MM.1S (cell line): ENCODE measurements at regions not wholly inside any gene's neighbourhood (a gene's known extent, or its start where the extent isn't known, plus 50 kb on each side); places are given as distances from the start of the nearest gene placed in this dataset.

Experiments
- DNase-seq: peaks from one replicate; pipeline ENCODE4 v3.0.0-alpha.2; 2015
- H2AFZ ChIP-seq: fragments of 300-600 bp; sonication (generic); 2 replicates; pipeline ENCODE4 v1.6.0; 2016; ENCODE audit warnings: antibody characterized with exemption, low read length
- H3F3A ChIP-seq: fragments of 300-600 bp; sonication (generic); 2 replicates; pipeline ENCODE4 v1.6.1; 2016; ENCODE audit warnings: mild to moderate bottlenecking, antibody characterized with exemption, low read length, moderate library complexity, mixed read lengths; ENCODE audit not compliant: insufficient read depth
- H3K27ac ChIP-seq: fragments of 300-600 bp; sonication (generic); 2 replicates; pipeline ENCODE4 v1.5.1; 2016; ENCODE audit warnings: mild to moderate bottlenecking, low read length
- H3K27me3 ChIP-seq: fragments of 300-600 bp; sonication (generic); replicated peaks from 2 replicates; pipeline ENCODE4 v1.6.0; 2016; ENCODE audit warnings: low read length; ENCODE audit not compliant: insufficient read depth
- H3K36me3 ChIP-seq: fragments of 300-600 bp; sonication (generic); replicated peaks from 2 replicates; pipeline ENCODE4 v1.6.1; 2016; ENCODE audit warnings: mild to moderate bottlenecking, low read length, mixed read lengths; ENCODE audit not compliant: insufficient read depth
- H3K4me1 ChIP-seq: fragments of 300-600 bp; sonication (generic); 2 replicates; pipeline ENCODE4 v1.6.1; 2016; ENCODE audit warnings: low read length, mixed read lengths
- H3K4me2 ChIP-seq: fragments of 300-600 bp; sonication (generic); 2 replicates; pipeline ENCODE4 v1.6.0; 2016; ENCODE audit warnings: low read depth, low read length
- H3K4me3 ChIP-seq: fragments of 300-600 bp; sonication (generic); 2 replicates; pipeline ENCODE4 v1.5.1; 2016; ENCODE audit warnings: low read length, mixed read lengths
- H3K79me2 ChIP-seq: fragments of 300-600 bp; sonication (generic); 2 replicates; pipeline ENCODE4 v1.6.1; 2016; ENCODE audit warnings: mixed run types, low read length, mixed read lengths
- H3K9ac ChIP-seq: fragments of 300-600 bp; sonication (generic); 2 replicates; pipeline ENCODE4 v1.6.1; 2016; ENCODE audit warnings: low read length, mixed read lengths
- H3K9me2 ChIP-seq: fragments of 300-600 bp; sonication (generic); replicated peaks from 2 replicates; pipeline ENCODE4 v1.6.1; 2016; ENCODE audit warnings: mild to moderate bottlenecking, low read length, mixed read lengths; ENCODE audit not compliant: insufficient read depth
- H3K9me3 ChIP-seq: fragments of 300-600 bp; sonication (generic); replicated peaks from 2 replicates; pipeline ENCODE4 v1.6.1; 2016; ENCODE audit warnings: mild to moderate bottlenecking, low read length, mixed read lengths; ENCODE audit not compliant: insufficient read depth
- H4K20me1 ChIP-seq: fragments of 300-600 bp; sonication (generic); 2 replicates; pipeline ENCODE4 v1.6.1; 2016; ENCODE audit warnings: mild to moderate bottlenecking, low read length, moderate library complexity, mixed read lengths; ENCODE audit not compliant: insufficient read depth
- CTCF ChIP-seq: fragments of 300-600 bp; sonication (generic); IDR thresholded peaks from 2 replicates; pipeline ENCODE4 v1.5.1; 2016; ENCODE audit warnings: antibody characterized with exemption, low read length, mixed read lengths
- EZH2 ChIP-seq: fragments of 300-600 bp; sonication (generic); optimal IDR thresholded peaks from 2 replicates; pipeline ENCODE3; 2017; ENCODE audit warnings: low read depth, mild to moderate bottlenecking, antibody characterized with exemption, low read length, mixed read lengths
- EZH2phosphoT487 ChIP-seq: fragments of 300-600 bp; sonication (generic); IDR thresholded peaks from 2 replicates; pipeline ENCODE4 v1.6.1; 2018; ENCODE audit warnings: antibody characterized with exemption, low read length

- H3K9ac ChIP-seq, result no peak overlapping the region
- H3K4me2 ChIP-seq, result no peak overlapping the region
- TF ChIP-seq EZH2 (no peak), EZH2phosphoT487 (no peak), CTCF (no peak)
These were observed 103.3 kb downstream of the MYCN start for GRCh38 chr2:16043627-16044026.

GRCh38 chr2:16043192-16043591 lies 102.8 kb downstream of the MYCN start:
- no peak overlapping the region for H3K9ac ChIP-seq
- no peaks in the 10 kb centered on the region for H3K36me3 ChIP-seq
- H3F3A ChIP-seq, result no peaks in the 10 kb centered on the region
- no peaks in the 10 kb centered on the region for H4K20me1 ChIP-seq
- H3K27ac ChIP-seq, result no peak overlapping the region
- no peaks in the 10 kb centered on the region for H3K79me2 ChIP-seq
- H2AFZ ChIP-seq, result no peak overlapping the region
- no peak overlapping the region for H3K4me3 ChIP-seq
- H3K4me2 ChIP-seq, result no peak overlapping the region
- H3K27me3 ChIP-seq, result no peaks in the 10 kb centered on the region
- no peaks in the 10 kb centered on the region for H3K9me2 ChIP-seq
- TF ChIP-seq CTCF (no peak), EZH2phosphoT487 (no peak), EZH2 (no peak)
- H3K9me3 ChIP-seq, result no peaks in the 10 kb centered on the region
- no peak for DNase-seq
- no peaks in the 10 kb centered on the region for H3K4me1 ChIP-seq

More at GRCh38 chr2:16043627-16044026, 103.3 kb downstream of the MYCN start:
- DNase-seq, result no peak
- Histone ChIP-seq H3F3A (no peaks in the 10 kb centered on the region), H3K36me3 (no peaks in the 10 kb centered on the region), H3K9me3 (no peaks in the 10 kb centered on the region), H3K9me2 (no peaks in the 10 kb centered on the region), H3K27me3 (no peaks in the 10 kb centered on the region), H3K4me3 (no peak overlapping the region), H4K20me1 (no peaks in the 10 kb centered on the region), H3K79me2 (no peaks in the 10 kb centered on the region), H2AFZ (no peak overlapping the region), H3K27ac (no peak overlapping the region), H3K4me1 (no peaks in the 10 kb centered on the region)

- Histone ChIP-seq H3K4me1 (no peaks in the 10 kb centered on the region), H3K79me2 (no peaks in the 10 kb centered on the region), H3K4me3 (no peak overlapping the region), H2AFZ (no peak overlapping the region), H3K9ac (no peak overlapping the region), H4K20me1 (no peaks in the 10 kb centered on the region), H3K36me3 (no peaks in the 10 kb centered on the region), H3F3A (no peaks in the 10 kb centered on the region), H3K9me3 (no peaks in the 10 kb centered on the region), H3K4me2 (no peak overlapping the region), H3K27ac (no peak overlapping the region), H3K9me2 (no peaks in the 10 kb centered on the region), H3K27me3 (no peaks in the 10 kb centered on the region)
- no peak for DNase-seq
- no peak for TF ChIP-seq EZH2
- TF ChIP-seq EZH2phosphoT487, result no peak
- no peak for TF ChIP-seq CTCF
These were observed 101.9 kb downstream of the MYCN start for GRCh38 chr2:16042201-16042700.
